HL-60 (cell line): ENCODE measurements at regions not wholly inside any gene's neighbourhood (a gene's known extent, or its start where the extent isn't known, plus 50 kb on each side); places are given as distances from the start of the nearest gene placed in this dataset.

Source experiments
- DNase-seq, 2 experiments: peaks; one replicate each; pipeline ENCODE4 v3.0.0-alpha.2; 2010 to 2020; ENCODE audit warnings: low read depth in 1 of 2, low spot score in 1 of 2
- H3K27ac ChIP-seq: fragments of 250-450 bp; sonication (Bioruptor Pico); replicated peaks from 2 replicates; pipeline ENCODE4 v1.5.1; 2020; ENCODE audit warnings: mild to moderate bottlenecking, moderate library complexity
- H3K27me3 ChIP-seq: fragments of 250-450 bp; sonication (Bioruptor Pico); 2 replicates; pipeline ENCODE4 v1.5.1; 2021; ENCODE audit warnings: mild to moderate bottlenecking, moderate library complexity; ENCODE audit not compliant: insufficient read depth, poor library complexity, severe bottlenecking
- H3K4me3 ChIP-seq: replicated peaks from 2 replicates; pipeline ENCODE4 v1.5.1; 2011; ENCODE audit warnings: mild to moderate bottlenecking, control low read depth, low read length; ENCODE audit not compliant: insufficient read depth
- CTCF ChIP-seq: IDR thresholded peaks from one replicate; pipeline ENCODE4 v1.5.1; 2011; ENCODE audit warnings: low read length, control low read depth, inconsistent platforms; ENCODE audit not compliant: insufficient read depth
- GABPA ChIP-seq: IDR thresholded peaks from 2 replicates; pipeline ENCODE4 v1.6.1; 2012; ENCODE audit warnings: low read depth
- POLR2AphosphoS5 ChIP-seq: IDR thresholded peaks from 2 replicates; pipeline ENCODE4 v1.6.1; 2012; ENCODE audit warnings: low read depth
- REST ChIP-seq: IDR thresholded peaks from 2 replicates; pipeline ENCODE4 v1.6.1; 2012; ENCODE audit warnings: low read depth; ENCODE audit not compliant: insufficient replicate concordance
- SPI1 ChIP-seq: IDR thresholded peaks from 2 replicates; pipeline ENCODE4 v1.6.1; 2012; ENCODE audit warnings: low read depth, mild to moderate bottlenecking, borderline replicate concordance

- TF ChIP-seq CTCF (no peak), POLR2AphosphoS5 (no peak), REST (no peak), SPI1 (no peak), GABPA (no peak)
- Histone ChIP-seq H3K27me3 (no peaks in the 10 kb centered on the region), H3K4me3 (no peak overlapping the region), H3K27ac (no peak overlapping the region)
- no peak for DNase-seq
Measured at GRCh38 chr13:105144020-105144419, 1391.4 kb downstream of the EFNB2 start.

GRCh38 chr13:105142556-105142955 lies 1392.9 kb downstream of the EFNB2 start:
- no peak overlapping the region for H3K4me3 ChIP-seq
- TF ChIP-seq POLR2AphosphoS5: no peak
- no peak for TF ChIP-seq GABPA
- TF ChIP-seq CTCF: no peak
- TF ChIP-seq REST: no peak
- no peak for TF ChIP-seq SPI1
- DNase-seq: no peak
- no peak overlapping the region for H3K27ac ChIP-seq
- H3K27me3 ChIP-seq: no peaks in the 10 kb centered on the region

GRCh38 chr13:105139380-105140285 lies 1395.8 kb downstream of the EFNB2 start:
- TF ChIP-seq SPI1 (peak; percentile 97), POLR2AphosphoS5 (peak; percentile 87), CTCF (peak; percentile 51), GABPA (no peak), REST (peak; percentile 61)
- Histone ChIP-seq H3K27ac (peak overlapping the region; percentile 91), H3K4me3 (peak overlapping the region; percentile 51), H3K27me3 (no peaks in the 10 kb centered on the region)
- peak; percentile 66 to 95 for DNase-seq
